ENCODE measurements at regions not wholly inside any gene's neighbourhood (a gene's known extent, or its start where the extent isn't known, plus 50 kb on each side); places are given as distances from the start of the nearest gene placed in this dataset.

DNA sequence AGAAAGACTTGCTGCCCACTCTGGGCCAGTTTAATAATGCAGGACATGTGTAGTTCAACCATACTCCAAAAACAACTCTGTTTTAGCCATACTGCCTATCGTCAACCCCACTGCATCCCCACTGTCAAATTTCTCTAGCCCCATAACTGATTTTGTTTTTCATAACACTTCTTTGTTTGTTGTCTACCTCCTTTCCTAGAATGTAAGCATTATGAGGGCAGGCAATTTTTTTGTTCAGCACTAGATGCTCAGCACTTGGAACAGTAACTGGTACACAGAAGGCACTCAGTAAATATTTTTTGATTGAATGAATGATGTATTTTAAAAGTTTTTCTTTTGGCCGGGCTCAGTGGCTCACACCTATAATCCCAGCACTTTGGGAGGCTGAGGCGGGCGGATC lies 183.8 kb upstream of the MKLN1 start:
- TF ChIP-seq, protein P1, sequence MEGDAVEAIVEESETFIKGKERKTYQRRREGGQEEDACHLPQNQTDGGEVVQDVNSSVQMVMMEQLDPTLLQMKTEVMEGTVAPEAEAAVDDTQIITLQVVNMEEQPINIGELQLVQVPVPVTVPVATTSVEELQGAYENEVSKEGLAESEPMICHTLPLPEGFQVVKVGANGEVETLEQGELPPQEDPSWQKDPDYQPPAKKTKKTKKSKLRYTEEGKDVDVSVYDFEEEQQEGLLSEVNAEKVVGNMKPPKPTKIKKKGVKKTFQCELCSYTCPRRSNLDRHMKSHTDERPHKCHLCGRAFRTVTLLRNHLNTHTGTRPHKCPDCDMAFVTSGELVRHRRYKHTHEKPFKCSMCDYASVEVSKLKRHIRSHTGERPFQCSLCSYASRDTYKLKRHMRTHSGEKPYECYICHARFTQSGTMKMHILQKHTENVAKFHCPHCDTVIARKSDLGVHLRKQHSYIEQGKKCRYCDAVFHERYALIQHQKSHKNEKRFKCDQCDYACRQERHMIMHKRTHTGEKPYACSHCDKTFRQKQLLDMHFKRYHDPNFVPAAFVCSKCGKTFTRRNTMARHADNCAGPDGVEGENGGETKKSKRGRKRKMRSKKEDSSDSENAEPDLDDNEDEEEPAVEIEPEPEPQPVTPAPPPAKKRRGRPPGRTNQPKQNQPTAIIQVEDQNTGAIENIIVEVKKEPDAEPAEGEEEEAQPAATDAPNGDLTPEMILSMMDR (IDR thresholded peaks at IDR 0.05) = no peak
- no peak for TF ChIP-seq POLR2A (IDR thresholded peaks at IDR 0.05)

Measured in upper lobe of left lung (tissue), 4 donors.